Subcutaneous abdominal adipose tissue (tissue), 5 donors: ENCODE measurements at regions not wholly inside any gene's neighbourhood (a gene's known extent, or its start where the extent isn't known, plus 50 kb on each side); places are given as distances from the start of the nearest gene placed in this dataset.
"Not testable (repeated sequence)": the region's sequence is repeated elsewhere in the genome, so short reads cannot be mapped to it uniquely, and the experiment has no call there.

Source experiments
- H3K27ac ChIP-seq: one replicate; pipeline ENCODE4 v1.7.0; 2013; ENCODE audit warnings: low read depth, mild to moderate bottlenecking, inconsistent platforms, low read length, moderate library complexity
- H3K27me3 ChIP-seq, 5 donors: one replicate each; pipeline ENCODE4 v1.7.0; 2013; ENCODE audit warnings: low read length in 5 of 5, inconsistent platforms in 1 of 5; ENCODE audit not compliant: control insufficient read depth in 5 of 5, insufficient read depth in 4 of 5
- H3K36me3 ChIP-seq, 5 donors: one replicate each; pipeline ENCODE4 v1.7.0; 2013; ENCODE audit warnings: low read length in 5 of 5; ENCODE audit not compliant: control insufficient read depth in 5 of 5, insufficient read depth in 5 of 5
- H3K4me1 ChIP-seq, 5 donors: one replicate each; pipeline ENCODE4 v1.7.0; 2013; ENCODE audit warnings: low read length in 5 of 5, mild to moderate bottlenecking in 3 of 5, moderate library complexity in 1 of 5; ENCODE audit not compliant: control insufficient read depth in 5 of 5, insufficient read depth in 5 of 5
- H3K4me3 ChIP-seq, 5 donors: one replicate each; pipeline ENCODE4 v1.7.0; 2013; ENCODE audit warnings: low read length in 5 of 5, low read depth in 1 of 5
- H3K9ac ChIP-seq, 5 donors: one replicate each; pipeline ENCODE4 v1.7.0; 2013; ENCODE audit warnings: low read length in 5 of 5, mild to moderate bottlenecking in 4 of 5, moderate library complexity in 3 of 5
- H3K9me3 ChIP-seq, 5 donors: one replicate each; pipeline ENCODE4 v1.7.0; 2013; ENCODE audit warnings: low read length in 5 of 5; ENCODE audit not compliant: control insufficient read depth in 5 of 5
- donor health status: healthy.
- donor health status: healthy.
- donor health status: healthy.
- donor health status: healthy.
- donor health status: healthy.

DNA sequence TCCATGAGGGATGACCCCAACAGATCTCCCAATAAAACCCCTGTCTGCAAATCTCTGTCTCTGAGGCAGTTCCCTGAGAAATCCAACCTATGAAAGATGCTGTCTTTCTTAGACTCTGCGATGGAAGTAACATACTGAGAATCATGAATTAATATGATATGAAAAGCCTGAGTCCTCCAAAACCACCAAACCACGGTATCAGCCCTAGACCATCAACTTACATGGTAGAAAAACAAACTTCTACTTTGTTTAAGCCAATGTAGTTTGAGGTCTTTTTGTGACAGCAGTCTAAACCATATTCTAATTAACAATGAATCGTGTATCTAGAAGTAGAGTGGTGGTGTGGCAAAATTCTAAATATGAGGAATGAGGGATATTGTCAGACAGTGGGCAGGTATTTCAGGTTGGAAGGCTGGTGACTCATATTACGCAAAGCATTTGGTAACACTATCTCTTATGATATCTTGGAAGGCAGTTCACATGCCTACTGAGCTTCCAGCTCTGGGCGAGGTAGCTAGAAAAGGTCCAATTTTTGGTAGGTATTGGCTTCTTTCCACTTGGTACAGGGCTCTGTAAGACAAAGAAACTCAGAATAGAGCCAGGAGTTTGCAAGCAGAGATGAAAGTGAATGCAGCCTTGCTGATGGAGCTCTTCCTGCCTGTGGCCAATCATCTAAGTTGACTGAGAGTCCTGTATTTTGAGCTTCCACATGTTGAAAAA is 215.8 kb downstream of the ZFP36L2 start:
- Histone ChIP-seq H3K4me3 (no peak overlapping the region), H3K27ac (no peak overlapping the region), H3K4me1 (no peaks in the 10 kb centered on the region), H3K9ac (no peak overlapping the region), H3K9me3 (peaks cover 0 to 5% (median 0%) of the 10 kb centered on the region in 5 donors), H3K36me3 (no peaks in the 10 kb centered on the region), H3K27me3 (no peaks in the 10 kb centered on the region)

DNA sequence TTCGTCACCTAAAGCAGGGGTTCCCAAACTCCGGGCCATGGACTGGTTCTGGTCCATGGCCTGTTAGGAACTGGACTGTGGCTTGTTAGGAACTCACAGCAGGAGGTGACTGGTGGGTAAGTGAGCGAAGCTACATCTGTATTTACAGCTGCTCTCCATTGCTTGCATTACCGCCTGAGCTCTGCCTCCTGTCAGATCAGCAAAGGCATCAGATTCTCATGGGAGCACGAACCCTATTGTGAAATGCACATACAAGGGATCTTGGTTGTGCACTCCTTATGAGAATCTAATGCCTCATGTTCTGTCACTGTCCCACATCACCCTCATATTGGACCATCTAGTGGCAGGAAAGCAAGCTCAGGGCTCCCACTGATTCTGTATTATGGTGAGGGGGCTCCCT is 217.0 kb downstream of the ZFP36L2 start:
- no peak overlapping the region for H3K27ac ChIP-seq

DNA sequence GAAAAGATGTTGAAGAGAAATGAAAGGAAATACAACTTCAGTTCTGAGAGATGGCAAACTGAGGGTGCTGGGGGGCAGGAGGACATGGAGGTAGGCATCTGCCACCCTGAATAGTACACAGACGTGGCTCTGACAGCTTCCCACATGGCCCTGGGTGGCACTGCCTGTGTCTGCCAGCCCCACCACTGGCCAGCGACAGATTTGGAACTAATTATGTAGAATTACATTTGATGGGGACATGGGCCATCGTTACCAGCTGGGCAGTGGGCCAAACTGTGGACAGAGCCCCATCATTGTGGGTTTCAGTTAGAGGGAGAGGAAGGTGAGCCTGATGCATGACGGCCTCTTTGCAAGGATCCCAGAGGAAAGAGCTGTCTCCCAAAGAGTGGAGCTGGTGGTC is 216.0 kb upstream of the HAAO start:
- no peak overlapping the region for H3K27ac ChIP-seq
- no peak overlapping the region for H3K9ac ChIP-seq
- H3K36me3 ChIP-seq, result no peaks in the 10 kb centered on the region
- H3K4me1 ChIP-seq, result no peaks in the 10 kb centered on the region
- no peak overlapping the region for H3K4me3 ChIP-seq
- H3K9me3 ChIP-seq, result peaks cover 0 to 5% (median 0%) of the 10 kb centered on the region in 5 donors
- H3K27me3 ChIP-seq, result no peaks in the 10 kb centered on the region

More for the DNA sequence above, 217.0 kb downstream of the ZFP36L2 start:
- Histone ChIP-seq H3K27me3 (no peaks in the 10 kb centered on the region), H3K4me1 (no peaks in the 10 kb centered on the region), H3K4me3 (no peak overlapping the region), H3K9ac (no peak overlapping the region), H3K36me3 (no peaks in the 10 kb centered on the region), H3K9me3 (peaks cover 0 to 5% (median 0%) of the 10 kb centered on the region in 5 donors)

DNA sequence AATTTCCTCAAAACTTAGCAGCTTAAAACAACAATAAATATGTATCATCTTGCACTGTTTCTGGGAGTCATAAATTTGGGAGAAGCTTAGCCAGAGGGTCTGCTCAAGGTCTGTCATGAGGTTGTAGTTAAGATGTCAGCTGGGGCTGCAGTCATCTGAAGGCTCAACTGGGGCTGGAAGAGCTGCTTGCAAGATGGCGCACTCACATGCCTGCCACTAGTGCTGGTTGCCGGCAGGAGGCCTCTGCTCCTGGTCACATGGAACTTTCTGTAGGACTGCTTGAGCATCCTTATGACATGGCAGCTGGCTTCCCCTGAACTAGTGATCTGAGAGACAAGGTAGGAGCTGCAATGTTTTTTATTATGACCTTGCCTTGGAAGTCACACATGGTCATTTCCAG is 215.5 kb upstream of the HAAO start:
- Histone ChIP-seq H3K4me3 (no peak overlapping the region), H3K27me3 (no peaks in the 10 kb centered on the region), H3K4me1 (no peaks in the 10 kb centered on the region)

DNA sequence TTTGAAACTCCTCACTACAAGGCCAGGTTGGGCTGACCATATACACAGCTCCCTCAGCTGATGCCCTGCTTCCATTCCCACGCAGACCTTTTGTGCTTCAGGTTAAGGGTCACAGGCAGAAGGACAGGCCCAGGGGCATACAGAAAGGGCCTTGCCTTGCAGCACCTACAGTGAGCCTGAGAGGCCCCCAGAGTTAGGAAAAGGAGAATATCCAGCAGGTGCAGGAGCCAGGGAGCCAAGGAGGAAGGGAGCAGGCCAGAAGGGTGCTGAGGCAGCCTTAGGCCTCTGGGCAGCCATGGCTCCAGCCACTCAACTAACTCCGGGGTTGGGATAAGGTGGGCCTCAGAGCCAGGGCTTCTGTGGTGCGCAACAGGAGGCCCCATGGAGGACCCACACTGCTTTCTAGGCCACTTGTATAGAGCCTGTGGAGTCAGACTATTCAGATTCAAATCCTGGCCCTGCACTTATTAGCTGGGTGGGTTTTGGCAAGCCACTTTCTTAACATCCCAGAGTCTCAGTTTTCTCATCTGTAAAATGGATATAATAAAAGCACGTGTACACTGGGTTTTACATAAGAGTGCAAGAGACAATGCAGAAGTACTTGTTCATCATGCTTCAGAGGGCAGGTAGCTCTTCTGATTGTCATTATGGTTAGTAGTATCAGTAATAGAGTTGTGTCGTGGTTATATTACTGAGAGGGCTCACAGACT is 214.6 kb upstream of the HAAO start:
- H3K9me3 ChIP-seq, result peaks cover 0 to 5% (median 0%) of the 10 kb centered on the region in 5 donors
- H3K4me3 ChIP-seq, result no peak overlapping the region
- H3K27ac ChIP-seq, result no peak overlapping the region
- H3K4me1 ChIP-seq, result no peaks in the 10 kb centered on the region
- H3K9ac ChIP-seq, result no peak overlapping the region
- no peaks in the 10 kb centered on the region for H3K27me3 ChIP-seq
- H3K36me3 ChIP-seq, result no peaks in the 10 kb centered on the region

More for the DNA sequence above, 215.5 kb upstream of the HAAO start:
- Histone ChIP-seq H3K9me3 (peaks cover 0 to 5% (median 0%) of the 10 kb centered on the region in 5 donors), H3K27ac (no peak overlapping the region), H3K9ac (no peak overlapping the region), H3K36me3 (no peaks in the 10 kb centered on the region)

DNA sequence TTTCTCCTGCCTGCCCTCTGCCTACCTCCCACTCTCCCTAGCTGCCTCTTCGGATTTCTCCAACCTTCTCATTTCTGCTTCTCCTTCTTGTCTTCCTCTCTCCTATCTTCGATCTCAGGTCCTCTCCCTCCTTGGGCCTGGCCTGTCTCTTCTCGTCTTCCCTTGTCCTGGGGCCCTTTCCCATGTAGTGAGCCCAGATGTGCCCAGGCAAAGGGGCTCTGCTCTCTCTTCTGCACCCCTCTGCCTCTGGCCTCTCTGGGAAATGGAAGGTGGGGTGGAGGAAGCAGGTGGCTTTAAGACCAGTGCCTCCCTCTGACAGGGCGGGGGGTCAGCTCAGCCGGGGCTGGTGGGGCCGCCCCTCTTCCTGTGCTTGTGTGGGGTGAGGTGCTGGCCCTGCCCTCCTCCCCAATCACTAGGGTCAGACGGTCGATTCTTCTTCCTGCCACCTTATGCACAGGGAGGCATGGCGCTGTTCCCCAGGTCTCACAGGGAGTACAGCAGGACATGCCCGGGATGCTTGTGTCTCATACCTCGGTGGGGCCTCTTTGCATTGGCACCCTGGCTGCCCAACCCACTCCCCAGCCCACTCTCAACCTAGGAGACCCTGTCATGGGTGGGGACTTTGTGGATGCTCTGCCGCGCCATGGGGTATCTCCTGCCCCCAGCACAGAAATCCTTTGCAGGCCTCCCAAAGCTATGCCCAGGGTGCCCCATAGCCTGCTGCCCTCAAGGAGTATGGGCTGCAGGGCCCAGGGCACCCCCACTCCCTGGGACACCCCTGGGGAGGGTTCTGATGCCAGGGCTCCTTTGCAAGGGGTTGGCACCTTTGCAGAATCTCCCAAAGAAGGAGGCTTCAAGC is 213.8 kb upstream of the HAAO start:
- H3K4me1 ChIP-seq, result no peaks in the 10 kb centered on the region
- peaks cover 0 to 5% (median 0%) of the 10 kb centered on the region in 5 donors for H3K9me3 ChIP-seq
- H3K27me3 ChIP-seq, result no peaks in the 10 kb centered on the region
- no peak overlapping the region for H3K9ac ChIP-seq
- no peaks in the 10 kb centered on the region for H3K36me3 ChIP-seq
- H3K27ac ChIP-seq, result no peak overlapping the region
- H3K4me3 ChIP-seq, result no peak overlapping the region

DNA sequence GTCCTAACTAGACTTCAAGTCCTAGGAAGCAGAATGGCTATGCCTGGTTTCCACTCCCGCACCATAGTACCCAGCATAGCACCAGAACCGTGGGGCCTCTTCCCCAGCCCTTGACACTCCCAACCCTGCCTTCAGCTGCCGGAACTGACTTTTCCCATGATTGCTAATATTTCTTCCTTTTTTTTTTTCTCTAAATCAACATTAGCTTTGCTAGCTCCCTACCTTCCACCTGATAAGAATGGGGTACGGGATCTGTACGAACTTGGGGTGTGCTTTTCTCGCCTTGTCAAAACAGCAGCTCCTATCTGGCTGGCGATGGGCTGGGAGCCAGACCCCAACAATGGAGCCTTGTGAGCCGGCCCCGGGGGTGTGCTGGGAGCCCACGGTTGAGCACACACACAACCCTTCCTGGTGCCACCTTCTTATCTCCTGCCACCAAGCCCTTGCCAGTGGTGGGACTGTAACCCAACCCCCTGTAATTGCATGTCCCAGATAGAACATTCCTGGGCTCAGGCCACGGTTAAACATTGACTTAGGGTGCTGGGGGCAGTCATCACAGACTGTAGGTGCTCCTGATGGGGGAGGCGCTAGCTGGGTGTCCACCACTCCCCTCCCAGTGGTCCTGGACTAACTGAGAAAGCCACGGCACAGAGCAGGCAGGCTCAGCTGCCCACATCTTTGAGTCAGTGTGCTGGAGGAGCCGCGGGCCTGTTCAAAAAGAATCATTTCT is 213.0 kb upstream of the HAAO start:
- Histone ChIP-seq H3K27ac (no peak overlapping the region), H3K4me1 (no peaks in the 10 kb centered on the region), H3K36me3 (no peaks in the 10 kb centered on the region), H3K9ac (no peak overlapping the region), H3K9me3 (peaks cover 0 to 5% (median 0%) of the 10 kb centered on the region in 5 donors), H3K27me3 (no peaks in the 10 kb centered on the region), H3K4me3 (no peak overlapping the region)

DNA sequence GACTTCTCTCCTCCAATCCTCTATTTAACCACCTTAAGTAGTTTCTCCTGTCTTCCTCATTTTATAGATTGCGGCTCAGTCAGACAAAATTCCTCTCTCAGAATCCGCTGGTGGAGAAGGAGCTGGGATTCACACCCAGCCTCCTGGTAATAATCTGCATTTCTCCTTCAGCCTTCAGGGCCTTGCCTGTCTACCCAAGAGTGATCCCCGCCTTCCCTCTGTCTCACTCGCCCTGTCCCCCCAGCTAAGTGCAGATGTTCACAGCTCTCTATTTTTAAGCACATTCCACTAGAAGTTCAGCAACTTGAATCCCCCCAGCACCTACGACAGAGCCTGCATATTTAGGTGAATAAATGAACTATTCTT is 212.5 kb upstream of the HAAO start:
- H3K4me3 ChIP-seq, result no peak overlapping the region
- no peaks in the 10 kb centered on the region for H3K36me3 ChIP-seq
- no peak overlapping the region for H3K9ac ChIP-seq
- H3K27ac ChIP-seq, result no peak overlapping the region
- H3K4me1 ChIP-seq, result no peaks in the 10 kb centered on the region
- H3K27me3 ChIP-seq, result no peaks in the 10 kb centered on the region
- H3K9me3 ChIP-seq, result peaks cover 0 to 5% (median 0%) of the 10 kb centered on the region in 5 donors

DNA sequence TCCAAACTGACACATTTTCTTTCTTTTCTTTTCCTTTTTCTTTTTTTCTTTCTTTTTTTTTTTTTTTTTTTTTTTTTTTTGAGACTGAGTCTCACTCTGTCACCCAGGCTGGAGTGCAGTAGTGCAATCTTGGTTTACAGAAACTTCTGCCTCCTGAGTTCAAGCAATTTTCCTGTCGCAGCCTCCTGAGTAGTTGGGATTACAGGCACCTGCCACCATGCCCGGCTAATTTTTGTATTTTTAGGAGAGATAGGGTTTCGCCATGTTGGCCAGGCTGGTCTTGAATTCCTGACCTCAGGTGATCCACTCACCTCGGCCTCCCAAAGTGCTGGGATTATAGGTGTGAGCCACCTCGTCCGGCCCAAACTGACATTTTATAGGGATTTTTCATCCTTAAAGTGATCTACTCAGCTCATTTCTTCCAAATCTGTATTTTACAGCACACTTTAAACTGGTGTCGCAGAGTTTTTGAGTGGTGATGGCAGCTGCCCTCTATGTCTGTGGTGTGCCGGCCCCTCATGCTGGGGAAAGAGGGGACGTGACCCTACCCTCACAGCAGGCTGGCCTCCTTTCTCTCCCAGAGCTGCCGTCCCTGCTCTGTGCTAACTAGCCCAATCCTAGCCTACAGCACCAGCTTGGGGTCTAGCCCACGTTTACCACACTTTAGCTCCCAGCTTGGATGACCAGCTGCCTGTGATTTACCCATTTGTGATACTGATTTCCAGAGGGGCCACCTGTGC is 211.9 kb upstream of the HAAO start:
- not testable (repeated sequence) for H3K9me3 ChIP-seq, H3K9ac ChIP-seq, H3K36me3 ChIP-seq, H3K27ac ChIP-seq, H3K4me1 ChIP-seq, H3K4me3 ChIP-seq, H3K27me3 ChIP-seq
